T follicular helper cell (primary cell): ENCODE measurements at regions not wholly inside any gene's neighbourhood (a gene's known extent, or its start where the extent isn't known, plus 50 kb on each side); places are given as distances from the start of the nearest gene placed in this dataset.

Experiments used
- DNase-seq: peaks from one replicate; pipeline ENCODE4 v3.0.0-alpha.2; 2020; ENCODE audit warnings: low read depth

DNA sequence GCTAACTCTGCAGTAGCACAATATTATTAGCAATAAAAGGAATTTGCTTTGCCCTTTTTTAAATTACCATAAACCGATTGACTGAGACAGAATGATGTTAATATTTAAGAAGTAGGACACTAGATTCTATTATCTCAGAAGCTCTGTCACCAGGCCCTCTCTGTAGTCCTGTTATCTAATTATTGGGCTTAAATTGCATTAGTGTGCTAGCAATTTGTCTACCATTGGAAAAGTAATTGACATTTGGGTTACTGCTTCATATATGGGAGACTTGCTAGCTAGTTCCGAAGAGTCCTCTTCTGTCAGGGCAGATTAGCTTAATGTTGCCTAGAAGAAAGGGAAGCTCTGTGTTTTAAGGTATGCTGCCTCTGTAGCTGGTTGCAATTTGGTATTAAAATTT, 1107.3 kb upstream of the EEF2KMT start:
- no peak for DNase-seq

- no peak for DNase-seq
Measured at GRCh38 chr16:6200861-6201260, 1103.3 kb upstream of the EEF2KMT start.

- no peak for DNase-seq
Measured at GRCh38 chr16:6200271-6200670, 1102.7 kb upstream of the EEF2KMT start.

DNA sequence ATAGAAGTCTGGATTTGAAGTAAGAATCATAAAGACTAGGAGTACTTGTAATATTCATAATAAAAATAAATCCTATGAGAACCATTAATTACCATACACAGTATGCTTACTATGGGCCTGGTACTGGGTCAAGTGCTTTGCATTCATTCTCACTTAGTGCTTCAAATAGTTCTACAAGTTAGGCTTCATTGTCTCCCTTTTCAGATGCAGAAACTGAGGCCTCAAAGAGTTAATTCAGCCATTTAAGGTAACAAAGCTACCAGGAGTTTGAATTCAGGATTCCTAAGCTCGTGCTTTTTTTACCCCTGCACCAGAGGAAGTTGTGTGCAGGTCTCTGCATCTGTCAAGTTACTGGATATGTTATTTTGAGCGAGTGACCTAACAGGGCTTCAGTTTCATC, 1098.4 kb upstream of the EEF2KMT start:
- no peak for DNase-seq

DNA sequence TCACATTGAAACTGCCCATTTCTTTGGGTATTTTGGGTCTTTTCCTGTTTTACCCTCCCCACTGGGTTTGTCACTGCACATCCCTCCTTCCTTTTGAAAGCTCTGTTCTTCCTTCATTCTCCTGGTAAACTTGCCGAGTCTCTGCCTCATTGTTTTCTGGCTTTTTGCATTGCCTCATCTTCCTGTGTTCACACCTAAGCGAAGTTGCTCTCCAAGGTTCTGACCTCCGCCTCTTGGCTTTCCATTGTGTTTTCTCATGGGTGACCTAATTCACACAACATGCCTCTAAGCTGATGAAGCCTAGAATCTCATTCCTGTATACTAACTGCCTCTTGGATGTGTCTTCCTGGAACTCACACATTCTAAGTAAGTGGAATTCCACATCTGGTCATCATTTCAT, 1096.1 kb upstream of the EEF2KMT start:
- DNase-seq, result no peak

- DNase-seq, result no peak
Measured at GRCh38 chr16:6192984-6193383, 1095.4 kb upstream of the EEF2KMT start.

- DNase-seq, result no peak
Measured at GRCh38 chr16:6192532-6192931, 1094.9 kb upstream of the EEF2KMT start.

DNA sequence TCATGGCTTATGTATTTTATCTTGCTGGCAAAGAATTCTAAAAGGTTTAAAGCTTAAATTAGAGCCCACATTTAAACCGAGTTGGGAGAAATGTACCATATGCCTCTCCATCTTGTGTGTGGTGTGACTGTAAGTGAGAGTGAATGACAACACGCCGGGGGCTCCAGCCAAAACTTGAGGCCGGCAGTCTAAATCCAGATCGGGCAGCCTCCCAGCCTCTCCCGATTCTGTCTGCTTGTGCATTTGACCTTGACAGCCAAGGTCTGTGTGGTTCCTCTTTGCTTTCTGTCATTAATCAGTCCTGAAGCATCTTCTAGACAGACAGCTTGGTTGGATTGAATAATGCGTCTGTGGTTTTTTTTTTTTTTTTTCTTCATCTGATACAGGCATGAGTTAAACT, 1093.2 kb upstream of the EEF2KMT start:
- no peak for DNase-seq

DNA sequence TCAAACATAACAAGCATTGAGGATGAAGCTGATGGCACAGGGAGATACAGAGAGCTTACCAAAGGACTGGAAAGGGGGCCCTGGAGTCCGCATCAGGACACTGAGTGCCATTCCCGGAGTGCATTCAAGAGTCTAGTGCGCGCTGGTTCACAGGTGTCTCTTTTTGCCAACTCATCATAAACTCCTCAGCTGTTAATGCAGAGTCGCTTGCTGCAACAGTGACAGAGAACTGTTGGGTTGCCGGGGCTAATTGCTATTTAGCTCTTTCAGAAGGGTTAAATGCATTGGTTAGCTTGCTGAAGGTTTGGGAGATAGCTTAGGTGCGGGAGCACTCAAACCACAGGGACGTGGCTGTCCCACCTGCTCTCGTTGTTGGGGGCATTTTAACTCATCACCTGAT, 1091.6 kb upstream of the EEF2KMT start:
- DNase-seq, result no peak

GRCh38 chr16:6177616-6178180, 1080.1 kb upstream of the EEF2KMT start:
- DNase-seq, result no peak

- DNase-seq, result no peak
Measured at GRCh38 chr16:6170022-6170421, 1072.4 kb upstream of the EEF2KMT start.

DNA sequence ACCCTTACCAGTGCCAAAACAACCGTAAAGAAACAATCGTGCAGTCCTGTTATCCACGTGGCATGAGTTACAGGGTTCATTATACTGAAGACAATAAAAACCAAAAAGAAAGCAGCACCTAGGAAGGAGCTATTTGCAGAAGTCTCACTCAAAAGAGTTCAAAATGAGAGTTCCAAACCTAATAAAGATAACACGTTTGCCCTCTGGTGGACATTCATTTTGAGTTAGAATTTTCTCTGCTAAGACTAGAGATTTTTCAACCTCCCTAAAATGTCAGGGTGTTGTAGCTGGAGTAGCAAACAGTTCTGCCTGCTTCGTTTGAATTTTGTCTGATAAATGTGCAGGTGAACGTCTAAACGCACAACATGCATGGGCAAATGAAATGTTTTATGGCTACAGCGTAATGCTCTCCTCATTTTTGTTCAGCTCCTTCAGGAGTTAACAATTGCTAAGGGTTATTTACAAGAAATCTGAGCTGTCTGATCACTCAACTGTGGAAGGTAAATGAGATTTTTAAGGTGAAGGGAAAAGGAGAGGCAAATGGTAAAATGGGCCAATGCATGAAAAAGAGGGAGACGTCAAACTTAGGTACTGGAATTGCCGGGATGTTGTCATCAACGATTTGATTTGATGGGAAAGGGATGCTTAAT, 1067.9 kb upstream of the EEF2KMT start:
- DNase-seq, result no peak

- no peak for DNase-seq
Measured at GRCh38 chr16:6160871-6161270, 1063.3 kb upstream of the EEF2KMT start.

DNA sequence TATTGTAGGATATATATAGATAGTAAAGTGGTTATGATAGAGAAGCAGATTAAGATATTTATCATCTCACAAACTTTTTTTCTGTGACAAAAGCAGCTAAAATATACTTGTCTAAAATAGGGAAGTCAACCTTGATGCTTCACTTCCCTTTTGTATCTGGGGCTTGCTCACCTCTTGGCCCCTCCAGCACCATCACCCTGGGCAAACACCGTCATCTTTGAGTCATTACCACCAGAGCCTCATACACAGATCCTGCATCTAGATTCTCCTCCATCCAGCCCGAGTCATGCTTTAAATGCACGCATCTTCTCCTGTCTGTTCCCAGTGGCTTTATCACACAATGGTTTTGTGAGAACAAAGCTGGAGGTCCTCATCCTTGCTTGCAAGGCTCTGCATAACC, 1062.7 kb upstream of the EEF2KMT start:
- no peak for DNase-seq

- DNase-seq, result no peak
Measured at GRCh38 chr16:6157806-6158205, 1060.2 kb upstream of the EEF2KMT start.

- no peak for DNase-seq
Measured at GRCh38 chr16:6155271-6155670, 1057.7 kb upstream of the EEF2KMT start.

GRCh38 chr16:6153901-6154300, 1056.3 kb upstream of the EEF2KMT start:
- no peak for DNase-seq

GRCh38 chr16:6149031-6149430, 1051.4 kb upstream of the EEF2KMT start:
- no peak for DNase-seq

GRCh38 chr16:6148361-6148760, 1050.8 kb upstream of the EEF2KMT start:
- no peak for DNase-seq

DNA sequence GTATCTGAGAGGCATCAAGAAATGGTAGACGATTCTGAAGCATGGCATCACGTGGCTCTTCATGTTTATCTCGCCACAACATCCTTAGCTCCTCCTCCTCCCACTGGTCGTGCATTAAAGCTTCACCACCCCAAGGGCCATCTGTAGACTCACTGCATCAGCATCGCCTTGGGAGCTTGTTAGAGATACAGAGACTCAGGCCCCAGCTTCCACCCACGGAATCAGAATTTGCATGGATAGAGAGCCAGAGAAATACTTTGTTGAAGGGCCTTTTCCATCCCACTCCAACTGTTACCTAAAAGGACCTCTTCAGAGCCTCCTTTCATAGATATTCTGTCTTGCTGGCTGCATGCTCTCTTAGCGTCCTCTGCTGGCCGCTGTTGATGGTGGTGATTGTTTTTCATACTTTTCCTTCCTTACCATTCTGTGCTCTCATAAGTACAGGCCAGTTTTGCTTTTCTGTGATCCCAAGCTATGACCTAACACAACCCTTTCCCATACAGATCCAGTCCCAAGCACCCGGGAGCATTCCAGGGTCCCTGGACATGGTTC, 1049.4 kb upstream of the EEF2KMT start:
- DNase-seq, result no peak

GRCh38 chr16:6146356-6146755, 1048.8 kb upstream of the EEF2KMT start:
- no peak for DNase-seq

DNA sequence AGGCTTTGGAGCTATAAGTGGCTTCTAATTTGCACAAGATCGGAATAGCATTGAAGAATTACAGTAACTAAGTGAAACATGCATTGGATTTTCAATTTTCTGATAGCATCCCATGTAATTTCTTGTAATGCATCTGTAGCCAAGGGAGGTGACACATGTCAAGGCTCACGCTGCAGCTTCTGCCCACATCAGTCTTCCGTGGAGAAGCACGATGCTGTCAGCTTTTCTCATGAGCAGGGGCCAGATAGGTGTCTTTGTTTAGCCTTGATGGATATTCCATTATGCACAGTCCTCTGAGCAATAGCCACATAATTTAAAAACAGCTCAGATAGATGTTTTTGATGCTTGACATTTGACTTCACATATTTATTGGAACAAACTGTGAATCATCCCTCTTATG, 1046.9 kb upstream of the EEF2KMT start:
- no peak for DNase-seq

DNA sequence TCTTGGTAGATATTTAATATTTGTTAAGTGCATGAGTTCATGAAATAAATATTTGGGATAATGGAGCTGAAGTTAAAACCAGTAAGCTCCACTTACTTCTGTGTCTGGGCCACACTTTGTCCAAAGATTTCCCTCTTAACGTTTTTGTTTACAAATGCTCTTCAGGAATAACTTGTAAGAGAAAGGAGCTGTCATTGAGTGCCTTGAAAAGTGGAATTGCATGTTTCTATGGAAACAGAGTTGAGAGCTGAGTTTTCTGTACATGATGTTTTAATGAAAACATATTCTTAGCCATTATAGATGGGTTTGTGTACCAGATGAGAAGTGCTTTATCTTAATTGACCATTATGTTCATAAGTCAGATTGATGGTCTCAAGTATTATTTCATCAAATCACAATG, 1045.4 kb upstream of the EEF2KMT start:
- no peak for DNase-seq

DNA sequence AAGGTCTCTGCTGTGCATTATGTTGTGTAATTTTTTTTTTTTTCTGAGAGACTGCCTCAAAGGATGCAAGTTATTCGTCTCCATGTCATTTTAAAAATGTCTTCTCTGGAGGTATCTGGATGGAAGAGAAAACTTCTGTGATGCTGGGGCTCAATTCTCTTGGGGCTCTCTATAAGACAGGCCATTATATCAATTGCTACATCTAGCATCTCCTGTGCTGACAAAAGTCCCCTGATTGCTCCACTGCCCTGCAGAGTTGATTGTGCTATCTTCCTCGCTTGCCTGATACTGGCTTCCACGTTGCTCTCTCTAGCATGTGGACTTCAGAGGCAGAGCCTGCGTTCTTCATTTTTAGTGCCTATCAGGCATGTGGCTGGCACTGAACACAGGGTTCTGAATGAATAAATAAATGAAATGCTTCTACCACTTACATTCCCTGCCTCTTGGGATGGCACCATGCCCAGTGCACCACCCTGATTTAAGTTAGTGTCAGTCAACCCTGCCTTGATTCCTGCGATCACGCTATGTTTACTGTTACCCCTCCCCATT, 1035.5 kb upstream of the EEF2KMT start:
- no peak for DNase-seq
